NCI-H146 treated with DMSO at 0.1 percent for 48 hours (cell line): ENCODE measurements at regions not wholly inside any gene's neighbourhood (a gene's known extent, or its start where the extent isn't known, plus 50 kb on each side); places are given as distances from the start of the nearest gene placed in this dataset.
"Not testable (repeated sequence)": the region's sequence is repeated elsewhere in the genome, so short reads cannot be mapped to it uniquely, and the experiment has no call there.

Source experiments
- DNase-seq: peaks from one replicate; lab custom pipeline; 2025; ENCODE audit not compliant: unreplicated experiment; lab: John Stamatoyannopoulos, UW

DNA sequence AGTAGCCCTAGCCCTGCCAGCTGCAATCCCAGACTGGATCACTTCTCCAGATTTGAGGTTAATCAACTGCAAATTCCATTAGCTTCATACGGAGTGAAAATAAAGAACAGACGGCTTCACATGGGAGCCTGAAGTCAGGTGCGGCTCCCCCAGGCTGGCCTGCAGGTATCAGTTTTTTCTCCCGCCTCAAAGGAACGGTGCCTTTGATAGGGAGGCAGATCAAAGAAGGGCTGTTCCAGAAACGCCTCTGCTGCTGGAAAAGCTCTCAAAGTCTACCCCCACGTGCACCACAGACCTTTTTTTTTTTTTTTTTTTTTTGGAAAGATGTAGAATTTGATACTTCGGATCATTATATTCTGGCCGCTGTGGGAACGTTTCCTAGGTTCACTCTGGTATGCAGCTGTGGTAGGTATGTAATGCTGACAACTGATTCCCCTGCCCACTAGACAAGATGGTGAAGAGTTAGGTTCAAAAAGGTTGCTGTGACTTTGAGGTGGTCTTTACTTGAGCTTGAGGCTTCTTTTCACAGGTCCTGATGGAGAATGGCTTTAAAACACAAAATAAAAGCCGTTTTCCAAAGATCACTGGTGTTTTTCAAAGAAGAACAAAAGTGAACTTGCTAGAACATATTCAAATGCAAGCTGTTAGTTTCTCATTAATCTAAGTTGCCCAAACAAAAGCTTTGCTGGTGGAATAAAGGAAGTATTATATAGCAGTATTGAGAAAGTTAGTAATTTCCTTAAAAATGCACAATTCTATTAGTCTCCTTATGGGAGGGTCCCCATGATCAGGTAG lies 189.0 kb upstream of the NFIA start:
- DNase-seq, result no peak

DNA sequence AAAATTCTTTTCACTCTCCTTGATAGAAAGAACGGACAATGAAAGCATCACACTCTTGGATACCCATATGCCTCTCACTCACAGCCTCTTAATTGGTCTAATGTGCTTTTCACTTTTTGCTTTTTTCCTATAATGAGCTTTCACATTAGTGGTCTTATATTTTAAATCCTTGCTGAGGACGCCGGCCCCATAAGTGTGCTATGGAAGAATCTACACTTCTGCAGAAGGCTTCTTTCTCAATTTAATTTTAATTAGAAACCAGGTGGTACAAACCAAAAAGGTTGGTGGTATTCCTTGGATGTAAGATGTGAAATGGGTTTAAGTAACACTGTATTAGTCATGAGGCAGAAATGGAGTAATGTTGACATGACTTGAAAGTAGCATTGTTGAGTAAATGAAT lies 190.6 kb upstream of the NFIA start:
- DNase-seq, result no peak

DNA sequence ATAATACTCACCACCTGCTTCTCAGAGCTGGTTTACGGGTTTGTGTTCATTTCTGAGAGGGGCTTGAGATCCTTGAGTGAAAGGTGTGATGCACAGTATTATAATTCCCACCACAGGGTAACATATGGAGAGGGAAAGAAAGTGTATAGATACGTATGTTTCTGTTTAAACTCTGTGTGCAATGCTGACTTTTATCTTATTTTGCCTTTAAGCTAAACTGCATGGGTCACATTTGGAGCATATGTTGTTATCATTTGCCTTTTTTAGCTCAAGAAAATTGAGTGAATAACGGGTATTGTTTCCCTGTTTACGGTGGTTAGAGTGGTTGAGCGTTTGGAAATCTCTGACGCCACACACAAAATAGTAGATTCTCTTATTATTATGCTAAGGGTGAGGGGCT lies 191.1 kb upstream of the NFIA start:
- no peak for DNase-seq

DNA sequence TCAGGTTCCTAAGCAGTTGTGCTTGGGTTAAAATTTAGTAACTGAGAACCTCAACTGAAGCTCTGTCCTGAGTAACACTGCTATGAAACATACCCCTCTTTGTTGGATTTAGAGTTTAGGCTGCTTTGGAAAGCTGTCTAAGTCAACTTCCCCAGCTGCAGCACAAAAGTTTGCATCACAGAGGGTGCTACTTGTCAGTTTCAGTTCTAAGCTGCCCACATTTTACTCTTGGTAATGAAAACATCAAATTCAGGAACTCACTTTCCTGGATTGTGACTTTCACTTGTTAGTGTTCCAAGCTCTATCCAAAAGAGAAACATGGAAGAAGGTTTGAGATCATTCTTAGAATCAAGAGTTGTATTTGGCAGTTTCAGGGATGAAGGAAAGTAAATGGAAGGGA lies 191.7 kb upstream of the NFIA start:
- DNase-seq, result no peak

DNA sequence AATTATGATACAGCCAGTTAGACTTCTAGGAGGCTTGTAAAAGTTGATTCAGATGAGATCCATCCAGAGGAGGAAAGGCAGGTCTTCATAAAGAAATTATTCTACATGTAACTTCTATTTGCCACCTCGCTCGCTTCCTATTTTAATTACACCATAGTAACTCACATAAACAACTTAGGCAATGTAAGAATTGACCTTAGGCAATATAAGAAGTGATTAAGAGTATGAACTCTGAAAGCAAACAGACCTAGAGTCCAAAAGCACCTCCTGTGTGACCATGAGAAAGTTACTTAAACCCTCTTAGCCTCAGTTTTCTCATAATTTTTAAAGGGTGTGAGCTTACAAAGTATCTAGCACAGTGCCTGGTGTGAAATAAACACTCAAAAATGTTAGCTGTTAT lies 192.7 kb upstream of the NFIA start:
- DNase-seq, result no peak

DNA sequence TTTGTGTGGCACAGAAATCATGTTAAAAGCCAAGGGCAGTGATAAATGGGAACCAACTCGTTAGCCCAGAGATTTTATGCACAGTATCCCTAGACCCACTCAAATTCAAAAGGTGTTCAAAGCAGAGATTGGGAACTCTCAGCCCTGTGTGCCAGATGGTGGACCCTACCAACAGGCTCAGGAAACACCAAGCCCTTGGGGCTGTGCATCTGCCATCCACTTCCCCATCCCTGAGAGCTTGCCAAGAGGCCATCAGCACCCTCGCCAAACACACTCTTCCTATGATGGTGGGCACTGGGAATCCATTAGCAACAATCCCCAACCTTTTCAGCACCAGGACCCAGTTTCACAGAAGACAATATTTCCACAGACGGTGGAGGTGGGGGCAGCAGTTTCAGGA lies 194.2 kb upstream of the NFIA start:
- no peak for DNase-seq

DNA sequence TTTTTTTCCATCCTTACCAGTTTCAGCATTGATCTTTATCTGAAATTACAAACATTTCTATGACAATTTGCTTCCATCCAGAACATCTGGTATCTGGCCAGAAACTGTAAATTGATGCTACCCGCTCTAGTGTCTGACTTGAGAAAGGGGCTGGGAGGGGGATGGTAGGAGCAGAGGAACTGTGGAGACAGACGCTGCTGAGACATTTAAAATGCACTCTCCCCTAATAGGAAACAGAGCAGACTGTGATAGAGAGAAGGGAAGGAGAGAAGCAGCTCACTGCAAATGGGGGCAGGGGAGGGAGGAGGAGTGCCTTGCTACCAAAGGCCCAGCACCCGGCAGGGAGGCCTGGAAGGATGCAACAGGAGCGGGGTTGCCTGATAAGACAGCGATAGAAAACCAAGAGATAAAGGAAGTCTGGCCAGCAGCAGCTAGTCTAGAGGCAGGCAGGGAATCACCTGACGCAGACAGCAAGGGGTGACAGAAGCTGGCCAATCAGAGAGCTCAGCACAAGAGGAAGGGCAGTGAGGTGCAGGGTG lies 195.5 kb upstream of the NFIA start:
- no peak for DNase-seq

DNA sequence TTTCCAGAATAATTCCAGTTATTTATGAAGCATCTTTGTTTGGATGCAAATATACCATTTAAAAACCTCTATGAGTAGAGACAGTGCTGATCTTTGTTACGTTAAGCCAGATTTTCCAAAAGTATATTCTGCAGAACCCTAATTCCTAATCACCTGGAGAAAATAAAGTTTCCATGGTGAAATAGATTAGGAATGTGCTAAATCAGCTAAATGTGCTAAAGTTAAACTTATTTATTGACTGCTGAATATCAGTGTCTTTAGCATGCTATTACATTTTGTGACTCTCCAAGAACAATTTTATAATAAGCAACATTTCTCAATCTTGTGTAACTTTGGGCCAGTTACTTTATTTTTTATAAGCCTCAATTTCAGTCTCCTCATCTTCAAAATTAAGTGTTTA lies 196.3 kb upstream of the NFIA start:
- no peak for DNase-seq

DNA sequence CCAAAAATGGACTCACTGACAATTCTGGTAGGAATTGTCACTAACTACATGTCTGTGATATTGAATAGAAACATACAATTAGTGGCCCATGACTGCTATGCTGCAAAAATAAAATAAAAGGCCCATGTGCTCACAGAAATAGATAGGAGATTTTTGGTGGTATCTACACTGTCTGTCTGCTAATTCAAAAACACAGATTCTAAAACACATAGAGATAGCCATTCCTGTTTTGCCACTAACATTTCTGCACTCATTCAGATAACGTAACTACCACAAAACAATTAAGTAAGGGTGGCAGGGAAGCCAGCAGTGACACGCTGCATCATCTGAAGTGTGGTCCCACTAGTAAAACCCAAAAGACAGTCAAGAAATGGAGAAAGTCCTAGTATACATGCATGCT lies 202.2 kb upstream of the NFIA start:
- no peak for DNase-seq

DNA sequence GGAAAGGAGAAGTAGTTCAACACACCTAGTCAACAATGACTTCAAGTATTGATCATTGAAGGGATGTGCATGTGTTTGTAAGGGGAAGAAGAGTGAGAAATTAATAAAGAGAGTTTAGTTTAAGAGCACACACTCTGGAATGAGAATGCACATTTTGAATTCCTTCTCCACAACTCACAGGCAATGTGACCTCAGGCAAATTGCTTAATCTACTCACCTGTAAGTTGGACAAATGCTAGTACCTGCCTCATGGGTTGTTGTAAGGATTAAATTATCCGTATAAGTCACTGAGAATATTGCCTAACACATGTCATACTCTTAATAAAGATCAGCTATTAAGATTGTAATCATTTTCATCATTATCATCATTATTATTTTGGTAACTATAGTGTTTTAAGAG lies 204.0 kb upstream of the NFIA start:
- no peak for DNase-seq

DNA sequence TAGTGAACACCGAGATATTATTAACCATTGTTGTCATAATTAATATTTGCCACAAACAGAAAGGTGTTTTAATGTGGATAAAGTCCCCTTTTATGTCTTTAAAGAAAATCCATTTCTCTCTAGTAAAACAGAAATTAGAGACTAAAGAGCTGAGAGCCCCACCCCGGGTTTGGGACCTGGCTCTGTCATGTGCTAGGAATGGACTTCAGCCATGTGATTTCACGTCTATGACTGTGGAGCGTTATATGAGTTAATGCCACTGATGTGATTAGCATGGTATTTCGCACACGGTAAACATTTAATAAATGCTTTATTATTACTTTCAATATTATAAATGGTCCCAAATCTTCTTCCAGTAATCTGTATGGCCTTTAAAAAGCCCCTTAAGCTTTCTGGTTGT lies 205.0 kb upstream of the NFIA start:
- no peak for DNase-seq

DNA sequence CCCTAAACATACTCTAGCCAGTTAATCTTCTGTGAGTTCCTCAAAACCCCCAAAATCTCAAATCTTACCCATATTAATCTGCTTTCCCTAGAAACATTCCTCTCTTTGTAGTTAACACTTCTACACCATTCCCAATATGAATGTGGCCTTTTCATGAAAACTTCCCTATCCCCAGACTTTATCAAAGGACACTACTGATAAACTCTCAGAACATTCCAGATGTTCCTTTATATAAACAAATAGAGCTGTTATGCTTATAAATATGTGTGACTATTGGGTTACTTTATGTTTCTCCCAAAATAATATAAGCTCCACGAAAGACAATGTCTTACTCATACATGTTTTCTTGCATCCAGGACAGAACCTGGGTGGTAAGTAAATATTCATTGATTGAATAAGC lies 205.4 kb upstream of the NFIA start:
- DNase-seq, result no peak

DNA sequence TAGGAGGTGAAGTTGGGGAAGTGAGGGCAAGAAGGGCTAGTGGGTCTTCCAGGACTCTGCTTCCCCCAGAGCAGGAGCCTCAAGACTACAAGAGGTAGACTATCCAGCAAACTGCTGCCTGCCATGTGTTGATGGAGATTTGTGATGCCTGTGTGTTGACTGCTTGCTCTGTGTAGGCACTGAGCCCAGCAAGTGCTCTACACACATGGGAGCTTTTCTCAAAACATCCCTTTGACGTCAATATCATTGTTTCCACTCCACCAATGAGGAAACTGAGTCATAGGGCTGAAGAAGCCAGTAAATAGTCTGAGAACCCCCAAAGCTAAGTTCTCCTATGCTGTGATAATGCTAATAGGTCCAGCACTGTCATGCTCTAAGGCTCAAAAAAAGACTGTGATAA lies 207.2 kb upstream of the NFIA start:
- DNase-seq, result no peak

DNA sequence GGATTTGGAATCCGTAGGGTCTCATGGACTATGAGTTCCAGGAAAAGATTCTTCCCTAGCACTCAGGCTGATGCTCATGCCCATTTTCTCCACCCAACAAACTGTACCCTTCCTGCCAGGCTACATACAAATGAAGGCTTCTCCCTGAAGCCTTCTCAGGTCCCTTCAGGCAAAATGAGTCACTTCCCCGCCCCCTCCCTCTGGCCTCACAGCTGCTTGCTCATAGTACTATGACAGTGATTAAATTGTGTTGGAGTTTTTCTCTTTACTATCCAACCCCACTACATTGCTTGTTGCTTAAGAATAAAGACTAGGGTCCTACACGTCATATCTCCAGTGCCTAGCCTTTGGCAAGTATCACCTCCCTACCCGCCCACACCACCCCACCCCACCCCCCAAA lies 207.6 kb upstream of the NFIA start:
- DNase-seq, result no peak

DNA sequence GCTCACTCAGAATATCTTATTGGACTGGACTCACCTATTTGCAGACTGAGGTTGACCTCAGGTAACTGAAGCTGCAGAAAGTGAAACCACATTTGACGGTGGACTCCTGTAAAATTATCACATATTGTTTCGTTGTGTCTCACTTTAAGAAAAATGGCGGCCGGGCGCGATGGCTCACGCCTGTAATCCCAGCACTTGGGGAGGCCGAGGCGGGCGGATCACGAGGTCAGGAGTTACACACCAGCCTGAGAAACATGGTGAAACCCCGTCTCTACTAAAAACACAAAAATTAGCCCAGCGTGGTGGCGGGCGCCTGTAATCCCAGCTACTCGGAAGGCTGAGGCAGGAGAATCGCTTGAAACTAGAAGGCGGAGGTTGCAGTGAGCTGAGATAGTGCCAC lies 209.0 kb upstream of the NFIA start:
- DNase-seq, result not testable (repeated sequence)

DNA sequence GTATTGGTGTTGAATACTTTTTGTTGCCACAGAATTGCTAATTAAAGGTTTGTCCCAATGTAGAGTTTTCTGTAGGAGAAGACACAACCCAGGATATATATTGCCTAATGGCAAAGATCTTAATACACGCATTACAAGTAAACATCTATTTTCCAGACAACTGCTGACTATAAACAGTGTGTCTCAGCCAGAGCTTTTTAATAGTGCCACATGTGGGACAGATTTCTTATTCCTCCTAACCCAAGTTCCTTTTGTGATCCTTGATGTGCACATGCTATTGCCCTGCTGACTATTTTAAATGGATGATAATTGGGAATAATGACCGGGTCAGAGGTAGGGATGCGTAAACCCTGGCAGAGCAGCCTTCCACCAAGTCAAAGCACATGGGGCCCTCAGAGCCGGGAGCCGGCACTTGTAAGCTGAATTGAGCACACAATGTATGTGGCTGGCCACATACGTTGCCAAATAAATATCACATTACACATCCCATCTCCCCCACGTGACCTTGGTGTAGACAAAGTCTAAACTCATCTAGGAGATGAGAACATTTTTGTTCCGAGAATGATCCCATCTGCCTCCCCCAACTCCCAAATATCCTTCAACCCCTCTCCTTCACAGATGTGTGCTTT lies 209.8 kb upstream of the NFIA start:
- no peak for DNase-seq

DNA sequence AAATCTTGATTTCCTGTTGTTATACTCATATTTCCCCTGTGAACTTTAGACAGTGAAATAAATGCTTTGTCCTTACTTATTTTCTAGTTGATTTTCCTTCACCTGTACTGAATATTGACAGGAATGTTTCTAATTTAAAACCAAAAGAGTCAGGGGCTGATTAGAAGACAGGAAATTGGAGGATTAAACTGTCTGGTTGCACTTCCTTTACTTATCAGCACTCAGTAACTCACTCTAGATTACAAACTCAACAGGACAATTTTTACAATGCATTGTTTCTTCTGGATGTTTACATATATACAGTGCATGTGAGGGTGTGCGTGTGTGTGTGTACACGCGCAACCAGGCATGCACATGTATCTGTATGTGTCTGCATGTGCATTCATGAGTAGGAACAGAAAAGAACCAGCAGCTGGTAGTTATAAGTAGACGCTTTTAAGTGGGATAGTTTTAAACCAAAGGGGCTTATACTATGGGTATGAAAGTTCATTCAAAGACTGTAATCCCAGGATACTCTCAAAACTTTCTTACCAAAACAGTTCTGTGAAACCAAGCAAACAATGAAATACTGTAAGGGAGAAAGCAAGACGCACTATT lies 212.0 kb upstream of the NFIA start:
- no peak for DNase-seq

DNA sequence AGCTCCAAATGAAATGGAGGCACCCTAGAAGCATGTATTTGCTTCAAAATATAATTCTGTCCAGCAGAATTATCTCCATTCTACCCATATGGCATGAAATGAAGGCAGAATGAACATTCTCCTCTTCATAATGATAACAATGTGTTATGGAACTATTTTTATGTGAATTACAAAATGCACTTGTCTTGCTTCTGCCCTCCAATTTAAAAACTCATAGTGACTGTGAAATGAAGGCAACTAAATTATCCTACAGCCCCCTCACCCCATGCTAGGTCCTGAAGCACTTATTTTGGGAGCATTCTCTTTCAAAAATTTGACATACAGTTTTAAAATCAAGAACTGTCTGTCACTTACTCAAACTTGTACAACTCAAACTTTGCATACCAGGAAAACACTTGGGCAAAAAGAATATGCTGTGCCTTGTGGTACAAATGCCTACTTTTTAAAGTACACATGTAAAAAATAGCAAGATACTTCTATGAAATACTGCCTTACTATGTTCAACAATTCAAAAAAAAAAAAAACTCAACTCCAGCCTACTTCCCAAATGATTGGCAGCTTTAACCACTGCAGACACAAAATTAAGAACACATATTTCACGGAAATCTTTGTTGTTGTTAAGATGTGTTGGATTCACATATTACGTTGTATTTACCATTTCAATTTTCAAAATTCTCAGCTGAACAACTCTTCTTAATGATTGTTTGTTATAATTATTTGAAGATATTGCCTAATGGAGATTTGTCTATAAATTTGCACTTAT lies 213.3 kb upstream of the NFIA start:
- DNase-seq, result no peak

DNA sequence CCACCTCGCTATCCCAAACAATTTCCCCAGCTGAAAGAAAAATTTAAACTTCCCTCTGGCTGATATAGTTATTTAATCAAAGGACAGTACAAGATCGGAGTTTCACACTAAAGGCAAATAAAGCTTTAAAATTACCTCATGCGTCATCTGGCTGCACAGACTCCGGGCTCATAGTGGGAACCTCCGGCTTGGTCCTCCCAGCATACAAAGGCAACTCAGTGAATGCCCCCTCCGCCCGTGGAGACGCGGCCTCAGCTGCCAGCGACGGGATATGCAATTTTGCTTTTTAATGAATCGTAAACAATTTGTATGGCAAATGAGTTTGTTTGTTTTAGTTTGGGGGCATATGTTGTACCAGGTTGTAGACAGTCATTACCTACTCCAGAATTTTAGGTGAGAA lies 214.6 kb upstream of the NFIA start:
- no peak for DNase-seq

DNA sequence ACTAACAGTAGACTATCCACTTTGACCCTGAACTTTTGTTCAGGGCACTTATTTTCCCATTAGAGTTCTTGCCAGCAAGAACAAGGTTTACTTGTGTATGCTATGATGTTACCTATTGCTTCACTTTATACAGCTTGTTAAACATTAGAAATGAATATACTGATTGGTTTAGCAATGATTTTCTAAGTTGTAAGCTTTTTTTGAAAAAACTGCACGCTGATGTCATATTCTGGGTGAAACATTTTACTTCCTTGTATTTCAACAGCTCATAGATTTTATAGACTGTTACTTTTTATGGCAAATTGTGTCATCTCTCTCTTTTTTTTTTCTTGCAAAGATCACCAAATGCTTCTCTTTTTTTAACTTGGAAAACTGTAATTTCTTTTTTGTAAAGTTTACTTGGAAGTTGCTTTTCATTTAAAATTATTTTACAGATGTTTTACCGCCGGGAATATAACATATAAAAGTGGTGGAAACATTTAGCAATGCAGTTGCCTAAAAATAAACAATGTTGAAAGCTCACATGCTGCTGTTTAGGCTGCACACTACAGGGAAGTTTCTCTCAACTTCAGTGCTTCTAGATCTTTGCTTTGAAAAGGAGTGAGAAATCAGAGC lies 215.3 kb upstream of the NFIA start:
- no peak for DNase-seq

DNA sequence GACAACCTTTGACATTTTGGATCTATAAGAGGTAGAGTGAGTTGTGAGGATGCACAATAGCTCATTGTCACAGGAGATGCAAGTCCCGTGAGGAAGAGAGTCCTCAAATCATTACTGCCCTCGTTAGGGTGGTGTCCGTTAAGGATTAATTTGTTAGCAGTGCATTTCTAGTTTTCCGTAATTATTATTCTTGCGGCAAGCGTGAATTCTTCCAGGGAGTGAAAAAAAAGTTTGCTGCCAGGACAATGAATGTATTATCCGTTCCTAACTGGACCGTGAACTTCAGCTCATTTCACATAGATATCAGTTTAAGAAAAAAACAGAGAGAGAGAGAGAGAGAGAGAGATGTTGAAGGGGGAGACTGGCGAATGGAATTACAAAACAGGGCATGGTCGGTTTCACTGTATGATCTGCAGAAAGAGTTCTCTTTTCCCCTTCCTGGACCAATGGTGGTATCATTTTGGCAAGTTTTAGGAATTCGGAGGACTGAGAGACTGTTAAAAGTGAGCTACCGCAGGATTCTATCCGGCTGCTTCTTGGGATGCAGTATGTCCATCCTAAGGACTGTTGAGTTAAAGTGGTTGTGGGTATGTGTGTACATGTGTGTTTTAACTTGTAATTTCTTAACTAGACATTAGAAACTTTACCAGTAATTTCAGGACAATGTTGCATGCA lies 216.0 kb upstream of the NFIA start:
- no peak for DNase-seq
